GM21390 (cell line): ENCODE measurements at regions not wholly inside any gene's neighbourhood (a gene's known extent, or its start where the extent isn't known, plus 50 kb on each side); places are given as distances from the start of the nearest gene placed in this dataset.

Experiments
- ATAC-seq: cut with Tn5 transposase; IDR thresholded peaks from one replicate; pipeline ENCODE4 v1.9.1; 2021; ENCODE audit not compliant: unreplicated experiment

DNA sequence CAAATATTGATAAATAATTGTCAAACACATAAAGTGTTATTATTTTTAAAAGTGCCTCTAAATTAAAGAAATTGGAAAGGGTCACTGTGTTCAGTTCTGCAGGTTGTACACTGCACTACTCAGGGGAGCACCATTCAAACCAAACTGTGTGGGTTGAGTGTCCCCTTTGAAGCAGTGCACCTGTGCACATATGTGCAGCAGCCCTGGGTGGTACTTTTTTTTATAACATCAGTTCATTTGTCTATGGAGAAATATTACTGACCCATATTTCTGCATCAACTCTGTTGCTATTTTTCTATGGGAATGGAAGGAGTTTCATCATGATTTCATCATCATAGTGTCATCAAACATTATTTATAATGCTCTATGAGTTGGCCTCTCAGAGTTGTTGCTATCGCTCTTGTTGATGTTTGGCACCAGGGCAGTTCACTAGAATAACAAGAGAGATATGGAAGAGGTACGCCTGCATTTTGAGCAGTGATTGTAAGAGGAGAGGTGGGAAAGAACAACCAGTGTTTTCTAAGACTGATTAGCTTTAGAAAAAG lies 457.6 kb downstream of the TFAP2A start:
- ATAC-seq: no peak

DNA sequence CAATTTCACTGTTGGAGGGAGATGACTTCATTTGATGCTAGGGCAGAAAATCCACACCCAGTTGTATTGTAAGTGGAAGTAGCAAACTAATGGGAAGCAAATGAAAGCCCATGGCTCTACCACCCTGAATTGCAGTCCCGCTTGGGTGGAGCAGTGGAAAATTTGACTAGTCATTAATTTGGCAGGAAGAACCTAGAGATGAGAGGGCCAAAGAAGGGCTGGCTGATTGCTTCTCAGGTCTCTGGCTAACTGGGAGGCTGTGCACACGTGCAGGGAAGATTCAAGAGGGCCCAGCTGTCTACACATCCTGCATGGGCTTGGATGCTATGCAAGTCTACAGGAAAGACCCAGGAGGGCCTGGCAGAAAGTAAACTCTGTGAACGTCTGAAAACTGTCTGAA lies 466.2 kb downstream of the TFAP2A start:
- no peak for ATAC-seq

DNA sequence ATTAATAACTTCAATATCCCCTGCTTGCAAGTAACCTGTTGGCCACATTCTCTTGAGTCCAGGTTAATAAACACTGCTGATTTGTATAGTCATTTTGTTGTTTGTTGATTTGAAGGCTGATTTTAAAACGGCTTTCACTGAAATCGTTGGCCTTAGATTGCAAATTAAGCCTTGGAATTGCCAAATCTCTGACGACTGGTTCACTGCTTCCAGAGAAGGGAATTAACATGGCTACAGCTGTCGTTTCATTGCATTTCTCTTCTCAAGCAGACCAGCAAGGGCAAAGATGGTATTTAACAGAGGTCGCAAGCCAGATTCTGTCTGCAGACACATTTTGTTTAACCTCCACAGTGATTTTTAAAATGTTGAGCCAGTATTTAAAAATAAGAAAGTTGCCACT lies 470.9 kb downstream of the TFAP2A start:
- ATAC-seq: no peak

GRCh38 chr6:9943026-9943425 lies 471.8 kb downstream of the TFAP2A start:
- ATAC-seq: no peak

DNA sequence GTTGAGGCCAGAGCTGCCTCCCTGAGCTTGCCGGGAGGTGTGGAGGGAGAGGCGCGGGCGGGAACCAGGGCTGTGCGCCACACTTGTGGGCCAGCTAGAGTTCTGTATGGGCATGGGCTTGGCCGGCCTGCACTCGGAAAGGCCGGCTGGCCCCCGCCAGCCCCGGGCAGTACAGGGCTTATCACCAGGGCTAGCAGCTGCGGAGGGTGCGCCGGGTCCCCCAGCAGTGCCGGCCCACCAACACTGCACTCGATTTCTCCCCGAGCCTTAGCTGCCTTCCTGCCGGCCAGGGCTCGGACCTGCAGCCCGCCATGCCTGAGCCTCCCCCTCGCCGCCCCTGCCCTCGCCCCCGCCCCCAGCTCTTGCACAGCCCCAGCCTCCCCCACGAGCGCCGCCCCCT lies 472.7 kb downstream of the TFAP2A start:
- no peak for ATAC-seq

DNA sequence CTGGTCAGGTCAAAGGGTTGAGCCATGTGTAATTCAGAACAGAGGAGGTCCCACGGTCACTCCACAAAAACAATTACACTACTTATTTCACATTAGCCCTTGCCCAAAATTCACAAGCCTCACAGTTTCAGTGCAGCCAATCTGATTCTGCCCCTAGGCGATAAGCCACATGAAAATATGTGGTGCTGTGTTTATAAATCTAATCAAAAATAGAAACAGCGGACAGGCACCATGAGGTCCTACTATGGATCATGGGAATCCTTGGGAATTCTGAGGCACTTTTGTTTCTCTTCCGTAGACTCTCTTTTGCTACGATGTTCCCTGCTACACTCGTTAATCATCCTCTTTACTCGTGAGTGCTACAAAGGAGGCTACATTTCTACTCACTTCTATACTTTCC lies 476.1 kb downstream of the TFAP2A start:
- no peak for ATAC-seq

DNA sequence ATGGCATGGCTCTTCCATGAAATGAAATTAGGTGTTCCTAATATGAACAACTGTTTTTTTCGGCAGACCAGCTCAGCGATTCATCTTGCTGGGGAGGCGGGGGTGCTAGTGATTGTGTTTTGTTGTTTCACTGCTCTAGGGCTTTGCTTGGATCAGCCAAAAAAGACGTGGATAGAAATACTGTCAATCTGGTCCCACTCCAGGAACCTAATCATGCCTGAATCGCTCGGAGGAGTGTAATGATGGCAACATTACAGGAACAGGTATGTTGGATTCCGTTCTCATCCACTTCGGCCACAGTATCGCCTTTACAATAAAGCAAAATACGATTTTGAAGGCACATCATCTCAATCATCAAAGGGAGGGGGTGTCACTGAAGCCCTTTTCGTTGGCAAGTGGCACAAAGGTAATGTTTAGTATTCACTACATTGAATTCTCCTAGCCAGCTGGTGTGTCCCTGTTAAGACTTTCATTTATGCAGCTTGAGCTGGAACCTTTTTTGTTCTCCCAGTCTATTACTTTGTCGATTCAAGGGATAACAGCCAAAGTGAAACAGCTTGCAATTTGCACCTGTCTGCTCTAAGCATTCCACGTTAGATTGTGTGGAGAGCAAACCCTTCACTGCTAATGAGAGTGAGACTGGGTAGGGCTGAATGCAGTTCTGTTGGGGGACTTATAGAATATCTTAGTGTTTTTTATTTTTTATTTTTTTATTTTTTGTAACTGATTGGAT lies 477.7 kb downstream of the TFAP2A start:
- ATAC-seq: no peak

DNA sequence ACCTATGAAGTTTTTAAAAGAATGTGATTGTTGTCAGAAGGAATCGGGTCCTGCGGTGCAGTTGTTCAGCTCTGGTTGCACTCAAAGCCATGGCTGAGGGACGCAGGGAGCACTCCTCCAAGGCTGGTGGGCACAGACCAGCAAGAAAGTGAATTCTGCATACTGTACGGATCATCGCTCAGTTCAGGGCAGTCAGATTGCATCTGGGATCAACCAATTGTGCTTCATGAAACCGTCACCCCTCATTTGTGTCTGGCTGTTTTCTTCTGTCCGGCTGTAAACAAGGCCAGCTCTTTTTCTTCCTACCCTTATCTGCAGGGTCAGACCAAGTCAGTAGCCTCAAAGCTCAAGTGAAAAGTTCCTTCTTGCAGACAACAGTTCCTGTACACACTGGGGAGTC lies 478.3 kb downstream of the TFAP2A start:
- ATAC-seq: no peak

- ATAC-seq: no peak
Measured at GRCh38 chr6:9933677-9934076, 481.2 kb downstream of the TFAP2A start.

- no peak for ATAC-seq
Measured at GRCh38 chr6:9927275-9927674, 487.6 kb downstream of the TFAP2A start.

GRCh38 chr6:9924971-9925370 lies 489.9 kb downstream of the TFAP2A start:
- ATAC-seq: no peak

DNA sequence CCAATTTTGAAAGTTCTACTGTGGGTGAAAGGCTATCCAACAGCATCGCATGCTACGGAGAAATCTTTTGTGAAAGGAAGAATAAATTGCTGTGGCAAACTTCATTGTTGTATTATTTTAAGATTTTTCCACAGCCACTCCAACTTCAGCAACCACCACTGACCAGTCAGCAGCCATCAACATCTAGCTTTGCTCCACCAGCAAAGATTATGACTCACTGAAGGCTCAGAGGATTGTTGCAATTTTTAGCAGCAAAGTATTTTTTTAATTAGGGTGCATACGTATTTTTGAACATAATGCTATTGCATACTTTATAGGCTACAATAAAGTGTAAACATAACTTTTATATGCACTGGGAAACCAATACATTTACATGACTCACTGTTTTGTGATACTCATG lies 493.5 kb downstream of the TFAP2A start:
- ATAC-seq: no peak

DNA sequence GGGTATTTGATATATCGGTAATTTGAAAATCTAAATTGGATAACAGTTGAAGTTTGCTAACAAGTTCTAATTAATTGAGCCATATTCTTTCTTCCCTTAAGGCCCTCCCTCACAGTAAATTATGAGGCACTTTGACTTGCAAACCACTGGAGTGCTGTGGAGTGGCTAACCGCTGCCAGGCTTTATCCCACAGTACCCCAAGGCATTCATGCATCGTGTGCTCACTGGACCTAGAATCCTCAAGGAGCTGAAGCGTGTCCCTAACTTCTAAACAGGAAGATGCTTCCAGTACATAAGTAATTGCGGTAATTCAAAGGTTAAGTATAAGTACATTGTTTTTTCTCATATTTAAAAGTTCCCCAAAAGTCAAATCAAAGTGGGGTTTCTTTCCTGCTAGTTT lies 499.9 kb downstream of the TFAP2A start:
- no peak for ATAC-seq

DNA sequence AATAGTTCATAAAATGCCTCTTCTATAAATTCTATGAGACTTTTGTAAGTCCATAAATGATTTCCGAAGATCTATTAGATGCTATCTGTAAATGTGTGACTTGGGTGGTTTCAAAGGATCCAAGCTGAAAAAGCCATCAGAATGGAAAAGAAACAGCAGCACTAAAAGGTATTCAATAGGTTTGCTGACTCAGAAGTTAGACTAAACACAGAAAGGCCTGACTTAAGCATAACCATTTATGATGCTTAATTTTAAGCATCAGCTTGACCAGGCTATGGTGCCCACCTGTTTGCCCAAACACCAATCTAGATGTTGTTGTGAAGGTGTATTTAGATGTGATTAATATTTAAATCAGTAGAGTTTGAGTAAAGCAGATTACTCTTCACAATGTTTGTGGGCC lies 513.5 kb downstream of the TFAP2A start:
- ATAC-seq: no peak

- ATAC-seq: no peak
Measured at GRCh38 chr6:9896806-9897205, 518.1 kb downstream of the TFAP2A start.

DNA sequence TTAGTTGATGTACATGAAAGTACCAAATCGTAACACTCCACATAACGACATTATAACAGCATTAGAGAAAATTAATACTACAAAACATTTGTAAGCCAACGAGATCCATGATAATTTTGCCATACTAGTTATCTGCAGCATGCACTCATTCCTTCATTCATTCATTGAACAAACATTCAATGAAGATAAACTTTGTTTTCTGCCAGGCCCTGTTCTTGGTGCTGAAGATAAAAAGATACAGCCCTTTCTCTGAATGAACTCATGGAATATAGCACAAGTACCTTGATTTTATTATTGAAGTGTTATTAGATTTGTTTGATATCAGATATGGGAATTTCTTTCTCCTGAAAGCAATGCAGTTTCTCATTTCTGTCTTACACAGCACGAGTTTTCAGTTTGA lies 524.0 kb downstream of the TFAP2A start:
- ATAC-seq: no peak

DNA sequence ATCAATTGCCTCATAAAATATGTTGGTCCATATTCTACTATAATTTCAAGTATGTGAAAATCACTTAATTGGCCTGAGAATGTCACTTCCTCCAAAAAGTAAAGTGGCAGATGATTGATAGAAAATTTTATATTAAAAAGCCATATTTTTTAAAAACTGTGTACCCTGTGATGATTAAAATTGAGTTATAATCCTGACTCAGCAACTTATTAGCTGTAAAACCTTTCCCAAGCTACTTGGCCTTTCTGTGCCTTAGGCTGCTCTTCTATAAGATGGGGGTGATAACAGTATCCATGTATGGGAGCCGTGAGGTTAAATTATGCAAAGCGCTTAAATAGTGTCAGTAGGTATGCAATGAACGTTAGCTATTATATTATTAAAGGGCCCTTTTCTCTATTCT lies 524.4 kb downstream of the TFAP2A start:
- no peak for ATAC-seq

- no peak for ATAC-seq
Measured at GRCh38 chr6:9878535-9878934, 536.3 kb downstream of the TFAP2A start.

DNA sequence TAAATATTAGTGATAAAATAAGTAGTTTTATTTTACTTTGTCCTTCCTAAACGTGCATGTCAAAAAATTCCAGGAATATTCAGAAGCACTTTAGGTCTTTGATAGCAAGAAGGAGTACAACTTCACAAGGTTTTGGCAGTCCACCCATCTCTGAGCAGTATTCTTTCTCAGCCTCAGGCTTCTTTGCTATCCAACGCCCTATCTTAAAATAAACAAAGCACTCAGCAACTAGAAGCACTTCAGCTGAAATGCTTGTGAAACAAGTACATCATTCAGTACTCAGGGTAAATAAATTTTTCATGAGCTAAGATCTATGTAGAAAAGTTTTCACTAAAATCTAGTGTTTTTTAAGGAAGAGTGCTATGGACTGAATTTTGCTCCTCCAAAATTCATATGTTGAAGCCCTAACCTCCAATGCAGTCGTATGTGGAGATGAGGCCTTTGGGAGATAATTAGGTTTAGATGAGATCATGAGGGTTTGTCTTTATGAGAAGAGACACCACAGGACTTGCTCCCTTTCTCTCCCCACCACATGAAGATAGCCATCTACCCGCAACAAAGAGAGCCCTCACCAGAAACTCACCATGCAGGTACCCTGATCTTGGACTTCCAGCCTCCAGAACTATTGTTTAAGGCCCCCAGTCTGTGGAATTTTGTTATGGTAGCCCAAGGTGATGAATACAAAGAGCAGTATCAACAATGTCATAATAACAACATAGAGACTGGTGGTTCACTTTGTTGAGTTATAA lies 539.1 kb downstream of the TFAP2A start:
- ATAC-seq: no peak

DNA sequence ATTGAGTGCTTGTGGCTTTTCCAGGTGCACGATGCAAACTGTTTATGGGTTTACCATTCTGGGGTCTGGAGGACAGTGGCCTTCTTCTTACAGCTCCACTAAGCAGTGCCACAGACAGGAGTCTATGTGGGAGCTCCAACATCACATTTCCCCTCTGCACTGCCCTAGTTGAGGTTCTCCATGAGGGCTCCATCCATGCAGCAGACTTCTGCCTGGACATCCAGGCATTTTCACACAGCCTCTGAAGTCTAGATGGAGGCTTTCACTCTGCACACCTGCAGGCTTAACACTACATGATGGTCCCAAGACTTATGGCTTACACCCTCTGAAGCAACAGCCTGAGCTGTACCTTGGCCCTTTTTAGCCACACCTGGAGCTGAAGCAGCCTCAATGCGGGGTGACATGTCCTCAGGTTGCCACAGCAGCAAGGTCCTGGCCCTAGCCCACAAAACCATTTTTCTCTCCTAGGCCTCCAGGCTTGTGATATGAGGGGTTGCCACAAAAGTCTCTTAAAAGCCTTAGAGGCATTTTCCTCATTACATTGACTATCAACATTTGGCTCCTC lies 552.2 kb downstream of the TFAP2A start:
- no peak for ATAC-seq

DNA sequence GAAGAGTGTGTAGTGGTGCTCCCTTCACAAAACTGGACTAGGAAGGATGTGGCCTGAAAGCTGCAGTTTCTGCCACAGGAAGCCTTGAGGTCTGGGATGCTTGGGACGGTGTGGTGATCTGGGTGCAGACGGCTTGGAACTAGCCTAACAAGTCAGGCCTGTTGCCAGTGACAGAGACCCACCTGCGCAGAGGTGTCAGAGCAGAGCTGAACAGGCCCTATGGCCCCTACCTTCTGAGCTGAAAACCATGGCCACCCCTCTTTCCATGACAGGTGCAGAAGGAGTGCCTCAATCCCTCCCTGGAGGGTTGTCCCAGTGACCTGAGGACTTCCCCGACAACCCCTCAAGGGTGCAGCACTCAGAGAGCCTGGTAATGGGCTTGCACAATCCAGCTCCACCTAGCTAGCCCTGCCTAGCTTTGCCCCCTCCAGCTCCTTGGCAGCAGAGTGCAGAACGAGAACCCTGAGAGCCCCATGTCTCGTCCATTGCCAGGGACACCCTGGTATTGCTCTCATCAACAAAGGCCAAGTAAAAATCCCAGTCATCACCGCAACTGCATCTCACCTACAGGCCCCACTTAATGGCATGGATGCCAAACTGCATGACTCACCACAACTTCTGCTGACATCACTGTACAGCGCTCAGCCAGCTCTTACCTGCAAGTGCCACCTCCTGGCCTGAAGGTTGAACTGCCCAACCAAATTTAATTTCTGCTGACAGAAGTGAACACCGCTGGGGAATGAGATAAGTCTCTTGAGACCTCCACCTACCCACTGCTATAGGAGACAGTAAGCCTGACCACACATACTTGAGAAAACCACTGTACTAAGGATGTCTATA lies 563.1 kb downstream of the TFAP2A start:
- no peak for ATAC-seq
